H1 (cell line): ENCODE measurements at regions not wholly inside any gene's neighbourhood (a gene's known extent, or its start where the extent isn't known, plus 50 kb on each side); places are given as distances from the start of the nearest gene placed in this dataset.

Experiments
- CTCF ChIA-PET: fragments of 300-600 bp; sonication (Branson Sonifier 250); formaldehyde crosslinking; loops from one replicate; lab custom pipeline; 2021; ENCODE audit not compliant: partially characterized antibody; lab: Charles Lee
- POLR2A ChIA-PET: fragments of 300-600 bp; sonication (Branson Sonifier 250); formaldehyde crosslinking; loops from one replicate; lab custom pipeline; 2021; ENCODE audit warnings: inconsistent platforms; ENCODE audit not compliant: partially characterized antibody; lab: Charles Lee
- DNase-seq, 2 experiments: peaks; one replicate each; pipeline versions ENCODE4 v3.0.0 to v3.0.0-alpha.2; 2010 to 2022; ENCODE audit warnings: low spot score in 2 of 2, low read depth in 1 of 2, mixed read lengths in 1 of 2
- FAIRE-seq: peaks from 2 replicates; lab custom pipeline; 2011; peaks lifted over from hg19 to GRCh38; lab: Jason Lieb, UNC
- H2AFZ ChIP-seq: 2 replicates; pipeline ENCODE4 v1.8.1; 2012; ENCODE audit warnings: low read length, inconsistent platforms
- H2AK5ac ChIP-seq: 2 replicates; pipeline ENCODE4 v1.6.1; 2013; ENCODE audit warnings: low read depth, low read length
- H2BK120ac ChIP-seq: replicated peaks from 2 replicates; pipeline ENCODE3; 2013; ENCODE audit warnings: low read depth, low read length, inconsistent platforms
- H2BK12ac ChIP-seq: 2 replicates; pipeline ENCODE4 v1.6.1; 2013; ENCODE audit warnings: low read depth, low read length
- H2BK15ac ChIP-seq: 2 replicates; pipeline ENCODE4 v1.6.1; 2013; ENCODE audit warnings: low read length
- H2BK20ac ChIP-seq: 2 replicates; pipeline ENCODE4 v1.6.1; 2013; ENCODE audit warnings: low read length
- H2BK5ac ChIP-seq: 2 replicates; pipeline ENCODE4 v1.6.1; 2013; ENCODE audit warnings: low read depth, low read length
- H3K14ac ChIP-seq: 2 replicates; pipeline ENCODE4 v1.6.1; 2013; ENCODE audit warnings: inconsistent platforms; ENCODE audit not compliant: insufficient read length
- H3K18ac ChIP-seq: 2 replicates; pipeline ENCODE4 v1.6.1; 2013; ENCODE audit warnings: low read length; ENCODE audit errors: extremely low read depth
- H3K23ac ChIP-seq: 2 replicates; pipeline ENCODE4 v1.6.1; 2013; ENCODE audit warnings: inconsistent platforms; ENCODE audit not compliant: insufficient read length
- H3K23me2 ChIP-seq: 2 replicates; pipeline ENCODE4 v1.6.1; 2013; ENCODE audit warnings: low read depth, low read length
- H3K27ac ChIP-seq: 2 replicates; pipeline ENCODE4 v1.6.1; 2011; ENCODE audit warnings: low read depth, low read length, inconsistent platforms
- H3K27me3 ChIP-seq, 4 experiments: replicated peaks in 1 of 4; 1 replicate in 1 of 4; 2 replicates in 3 of 4; pipeline versions ENCODE4 v1.6.1 to v1.8.1; 2011 to 2013; ENCODE audit warnings: low read length in 3 of 4, mild to moderate bottlenecking in 3 of 4, inconsistent platforms in 2 of 4, mixed read lengths in 2 of 4, moderate library complexity in 1 of 4; ENCODE audit not compliant: control insufficient read depth in 3 of 4, insufficient read depth in 3 of 4; ENCODE audit errors: extremely low read depth in 1 of 4
- H3K36me3 ChIP-seq, 4 experiments: 2 replicates each; pipeline versions ENCODE4 v1.6.1 to v1.8.1; 2011 to 2013; ENCODE audit warnings: mild to moderate bottlenecking in 4 of 4, low read length in 3 of 4, moderate library complexity in 2 of 4, control low read depth in 1 of 4, inconsistent platforms in 1 of 4; ENCODE audit not compliant: insufficient read depth in 4 of 4, control insufficient read depth in 2 of 4
- H3K4ac ChIP-seq: replicated peaks from 2 replicates; pipeline ENCODE3; 2013; ENCODE audit warnings: low read length, low read depth, mixed read lengths, inconsistent platforms; ENCODE audit not compliant: insufficient read length
- H3K4me1 ChIP-seq, 4 experiments: replicated peaks in 1 of 4; 1 replicate in 1 of 4; 2 replicates in 3 of 4; pipeline versions ENCODE4 v1.6.1 to v1.8.1; 2011 to 2013; ENCODE audit warnings: low read length in 3 of 4, inconsistent platforms in 2 of 4, mixed read lengths in 1 of 4; ENCODE audit not compliant: insufficient read depth in 4 of 4, control insufficient read depth in 3 of 4
- H3K4me2 ChIP-seq, 2 experiments: 2 replicates each; pipeline versions ENCODE4 v1.6.1 to v1.8.1; 2011 to 2013; ENCODE audit warnings: low read depth in 2 of 2, low read length in 2 of 2, control low read depth in 1 of 2, inconsistent platforms in 1 of 2, mild to moderate bottlenecking in 1 of 2; ENCODE audit not compliant: insufficient read depth in 1 of 2
- H3K4me3 ChIP-seq, 4 experiments: fragments of 200-600, 300-600 bp in 1 of 4; sonication (generic), shearing (Covaris generic), sonication (Bioruptor Twin) in 1 of 4; 2 replicates each; pipeline versions ENCODE4 v1.5.1 to v1.8.1; 2011 to 2016; ENCODE audit warnings: low read length in 4 of 4, low read depth in 3 of 4, control low read depth in 2 of 4, inconsistent platforms in 2 of 4, mild to moderate bottlenecking in 2 of 4, mixed read lengths in 1 of 4, moderate library complexity in 1 of 4; ENCODE audit not compliant: insufficient read depth in 2 of 4; ENCODE audit errors: extremely low read depth in 1 of 4
- H3K56ac ChIP-seq: replicated peaks from 2 replicates; pipeline ENCODE3; 2013; ENCODE audit warnings: low read depth, mild to moderate bottlenecking, mixed read lengths, low read length, inconsistent platforms; ENCODE audit not compliant: insufficient read length
- H3K79me1 ChIP-seq: 2 replicates; pipeline ENCODE4 v1.6.1; 2013; ENCODE audit warnings: low read depth, low read length, control low read depth
- H3K79me2 ChIP-seq, 2 experiments: 2 replicates each; pipeline versions ENCODE4 v1.6.1 to v1.8.1; 2012 to 2013; ENCODE audit warnings: low read length in 2 of 2, mild to moderate bottlenecking in 2 of 2, inconsistent platforms in 1 of 2; ENCODE audit not compliant: insufficient read depth in 2 of 2, control insufficient read depth in 1 of 2
- H3K9ac ChIP-seq, 4 experiments: replicated peaks in 1 of 4; 1 replicate in 1 of 4; 2 replicates in 3 of 4; pipeline versions ENCODE4 v1.6.1 to v1.8.1; 2011 to 2013; ENCODE audit warnings: low read depth in 3 of 4, low read length in 3 of 4, control low read depth in 2 of 4, mild to moderate bottlenecking in 2 of 4, moderate library complexity in 2 of 4, inconsistent platforms in 1 of 4; ENCODE audit errors: extremely low read depth in 1 of 4
- H3K9me3 ChIP-seq, 2 experiments: 2 replicates each; pipeline versions ENCODE4 v1.6.1 to v1.8.1; 2012 to 2013; ENCODE audit warnings: mild to moderate bottlenecking in 2 of 2, moderate library complexity in 2 of 2, control low read depth in 1 of 2, inconsistent platforms in 1 of 2, low read depth in 1 of 2, low read length in 1 of 2, mixed read lengths in 1 of 2; ENCODE audit not compliant: insufficient read depth in 2 of 2
- H4K20me1 ChIP-seq, 2 experiments: replicated peaks in 1 of 2; 2 replicates each; pipeline versions ENCODE3 to v1.8.1; 2011 to 2013; ENCODE audit warnings: inconsistent platforms in 2 of 2, low read length in 2 of 2, mild to moderate bottlenecking in 1 of 2; ENCODE audit not compliant: insufficient read depth in 2 of 2, control insufficient read depth in 1 of 2
- H4K5ac ChIP-seq: 2 replicates; pipeline ENCODE4 v1.6.1; 2013; ENCODE audit warnings: low read length, low read depth, mixed read lengths, inconsistent platforms; ENCODE audit not compliant: insufficient read length
- H4K8ac ChIP-seq: 2 replicates; pipeline ENCODE4 v1.8.0; 2013; ENCODE audit warnings: mild to moderate bottlenecking, moderate library complexity, low read length, inconsistent platforms; ENCODE audit not compliant: insufficient read depth; ENCODE audit errors: extremely low read depth
- H4K91ac ChIP-seq: replicated peaks from 2 replicates; pipeline ENCODE3; 2013; ENCODE audit warnings: low read length, mixed read lengths, inconsistent platforms; ENCODE audit not compliant: insufficient read length
- CBX8 ChIP-seq: fragments of 300-800, 300-1000 bp; sonication (generic); IDR thresholded peaks from 2 replicates; pipeline ENCODE4 v1.7.1; 2016; ENCODE audit warnings: low read depth, low read length, borderline replicate concordance
- GTF2F1 ChIP-seq: IDR thresholded peaks from 2 replicates; pipeline ENCODE4 v1.6.1; 2012; ENCODE audit warnings: low read depth, low read length, improper control_type of control experiment, borderline replicate concordance
- JUN ChIP-seq: IDR thresholded peaks from 2 replicates; pipeline ENCODE4 v1.6.1; 2011; ENCODE audit warnings: low read depth, mild to moderate bottlenecking, improper control_type of control experiment, low read length
- JUND ChIP-seq: IDR thresholded peaks from 2 replicates; pipeline ENCODE4 v1.6.1; 2011; ENCODE audit warnings: mild to moderate bottlenecking, improper control_type of control experiment, low read length
- NANOG ChIP-seq: IDR thresholded peaks from 2 replicates; pipeline ENCODE4 v1.6.1; 2011; ENCODE audit warnings: low read length, low read depth, mild to moderate bottlenecking, inconsistent platforms; ENCODE audit not compliant: insufficient read depth, poor library complexity, severe bottlenecking
- NRF1 ChIP-seq: IDR thresholded peaks from 2 replicates; pipeline ENCODE4 v1.6.1; 2011; ENCODE audit warnings: mild to moderate bottlenecking, low read depth, low read length, improper control_type of control experiment
- POLR2AphosphoS5 ChIP-seq: IDR thresholded peaks from 2 replicates; pipeline ENCODE4 v1.6.1; 2011; ENCODE audit warnings: low read depth, low read length
- RBBP5 ChIP-seq: IDR thresholded peaks from 2 replicates; pipeline ENCODE4 v1.7.1; 2012; ENCODE audit warnings: low read depth, mild to moderate bottlenecking, inconsistent platforms, low read length, moderate library complexity, borderline replicate concordance
- RFX5 ChIP-seq: IDR thresholded peaks from 2 replicates; pipeline ENCODE4 v1.6.1; 2011; ENCODE audit warnings: low read depth, low read length, improper control_type of control experiment, borderline replicate concordance
- SAP30 ChIP-seq: fragments of 300-600 bp; sonication (generic); IDR thresholded peaks from 2 replicates; pipeline ENCODE4 v1.7.1; 2012; ENCODE audit warnings: low read length, moderate library complexity, mild to moderate bottlenecking, inconsistent platforms; ENCODE audit not compliant: insufficient read depth, insufficient replicate concordance
- SIRT6 ChIP-seq: IDR thresholded peaks from one replicate; pipeline ENCODE4 v1.7.1; 2012; ENCODE audit warnings: low read length, inconsistent platforms
- SP1 ChIP-seq: IDR thresholded peaks from 2 replicates; pipeline ENCODE4 v1.6.1; 2011; ENCODE audit warnings: low read depth, low read length
- SP2 ChIP-seq: IDR thresholded peaks from 2 replicates; pipeline ENCODE4 v1.6.1; 2012; ENCODE audit warnings: mild to moderate bottlenecking, low read length, inconsistent platforms
- TCF12 ChIP-seq: IDR thresholded peaks from 2 replicates; pipeline ENCODE4 v1.6.1; 2011; ENCODE audit warnings: low read depth, mild to moderate bottlenecking, low read length
- WGBS, 2 experiments: shearing (Covaris generic) in 1 of 2; methylation state at CpG; one replicate each; pipeline versions ENCODE4 v1.1.6 to v1.1.7; 2013 to 2015; ENCODE audit warnings: low lambda C conversion rate in 2 of 2, mixed read lengths in 2 of 2, inconsistent platforms in 1 of 2, low coverage in 1 of 2, missing lambda C conversion rate in 1 of 2; ENCODE audit not compliant: insufficient replicate concordance in 2 of 2, insufficient coverage in 1 of 2, insufficient read length in 1 of 2; ENCODE audit errors: extremely low coverage in 1 of 2, missing lambda C conversion rate in 1 of 2; 5-methylcytosine and 5-hydroxymethylcytosine counted together

DNA sequence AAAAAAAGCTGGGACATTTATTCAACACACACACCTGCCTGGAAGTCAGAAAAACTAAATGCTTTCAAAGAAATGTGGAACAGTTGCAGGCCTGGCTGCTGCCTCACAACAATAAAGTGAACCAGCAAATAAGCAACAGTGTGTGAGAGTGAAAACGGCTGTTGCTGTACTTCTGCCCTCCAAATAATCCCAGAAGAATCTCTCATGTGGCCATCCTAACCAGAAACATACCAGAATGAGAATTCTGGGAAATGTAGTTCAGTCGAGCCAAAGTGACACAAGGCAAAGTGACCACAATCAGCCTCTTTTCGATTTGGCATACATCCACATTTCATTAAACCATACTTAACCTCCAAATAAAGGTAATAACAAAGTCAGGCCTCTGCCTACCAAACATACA is 204.5 kb downstream of the SLC7A11 start:
- ChIA-PET POLR2A (interaction anchor here (0.6 kb wide), 1 partner anchor 11 kb away, joined by 3 read pairs; no protein-coding TSS in a partner anchor), CTCF (interaction anchor here (0.6 to 9.3 kb wide), 18 partner anchors 10 to 928 kb away, joined by 3 to 103 read pairs (median 5); no protein-coding TSS in a partner anchor)
- Histone ChIP-seq H3K23me2 (no peaks in the 10 kb centered on the region), H2BK120ac (no peak overlapping the region), H3K23ac (no peak overlapping the region), H2AK5ac (no peak overlapping the region), H2BK12ac (no peak overlapping the region), H4K5ac (no peak overlapping the region), H3K9me3 (no peaks in the 10 kb centered on the region), H3K14ac (no peak overlapping the region), H3K4me2 (no peak overlapping the region), H3K79me1 (no peaks in the 10 kb centered on the region), H3K27ac (no peak overlapping the region), H2BK20ac (0 out of 2 replicates have a peak overlapping the region, but pooled peaks have one; percentile 8), H3K4me3 (no peak overlapping the region), H3K27me3 (no peaks in the 10 kb centered on the region), H4K20me1 (no peaks in the 10 kb centered on the region), H4K91ac (no peak overlapping the region), H4K8ac (no peak overlapping the region), H3K9ac (no peak overlapping the region), H3K18ac (no peak overlapping the region), H3K4me1 (no peaks in the 10 kb centered on the region), H2AFZ (peak overlapping the region; percentile 48; the same call in 1 of the 2 replicates), H3K36me3 (no peaks in the 10 kb centered on the region), H3K79me2 (no peaks in the 10 kb centered on the region; a peak in 1 of 4 replicates), H2BK5ac (no peak overlapping the region), H3K4ac (no peak overlapping the region), H3K56ac (no peak overlapping the region), H2BK15ac (no peak overlapping the region)
- DNase-seq (no peak), FAIRE-seq (no peak)
- 80% methylated on average over 3 of the region's 3 CpGs; no CpG with 5 or more reads in 1 of the 2 experiments for WGBS, 2 experiments
- TF ChIP-seq SIRT6 (no peak), NRF1 (no peak), NANOG (no peak), JUND (no peak), RFX5 (no peak), CBX8 (no peak), RBBP5 (no peak), GTF2F1 (no peak), SP2 (no peak), SP1 (no peak), TCF12 (no peak), SAP30 (no peak), POLR2AphosphoS5 (no peak), JUN (no peak)
